ENCODE measurements at regions not wholly inside any gene's neighbourhood (a gene's known extent, or its start where the extent isn't known, plus 50 kb on each side); places are given as distances from the start of the nearest gene placed in this dataset.
"Not testable (repeated sequence)": the region's sequence is repeated elsewhere in the genome, so short reads cannot be mapped to it uniquely, and the experiment has no call there.

- no peak for DNase-seq (ENCODE audit: extremely low spot score, insufficient read length, low read depth)
- FAIRE-seq, result no peak
Measured at GRCh38 chr3:159657176-159657575, 331.5 kb upstream of the IL12A start.

GRCh38 chr3:159657629-159658028 lies 331.0 kb upstream of the IL12A start:
- FAIRE-seq (no peak), DNase-seq (ENCODE audit: extremely low spot score, insufficient read length, low read depth) (no peak)

GRCh38 chr3:159660326-159660725 lies 328.3 kb upstream of the IL12A start:
- FAIRE-seq, result no peak

GRCh38 chr3:159660901-159661300 lies 327.7 kb upstream of the IL12A start:
- FAIRE-seq, result no peak
- no peak for DNase-seq (ENCODE audit: extremely low spot score, insufficient read length, low read depth)

More at GRCh38 chr3:159660326-159660725, 328.3 kb upstream of the IL12A start:
- DNase-seq (ENCODE audit: extremely low spot score, insufficient read length, low read depth), result no peak

- FAIRE-seq (no peak), DNase-seq (ENCODE audit: extremely low spot score, insufficient read length, low read depth) (no peak)
Measured at GRCh38 chr3:159662549-159662948, 326.1 kb upstream of the IL12A start.

GRCh38 chr3:159664006-159664405 lies 324.6 kb upstream of the IL12A start:
- DNase-seq (ENCODE audit: extremely low spot score, insufficient read length, low read depth) (no peak), FAIRE-seq (no peak)

GRCh38 chr3:159664653-159665052 lies 324.0 kb upstream of the IL12A start:
- DNase-seq (ENCODE audit: extremely low spot score, insufficient read length, low read depth) (no peak), FAIRE-seq (no peak)

- DNase-seq (ENCODE audit: extremely low spot score, insufficient read length, low read depth) (no peak), FAIRE-seq (no peak)
Measured at GRCh38 chr3:159667261-159667660, 321.4 kb upstream of the IL12A start.

- no peak for FAIRE-seq
- no peak for DNase-seq (ENCODE audit: extremely low spot score, insufficient read length, low read depth)
Measured at GRCh38 chr3:159668461-159668860, 320.2 kb upstream of the IL12A start.

GRCh38 chr3:159668990-159669476 lies 319.6 kb upstream of the IL12A start:
- FAIRE-seq (no peak), DNase-seq (ENCODE audit: extremely low spot score, insufficient read length, low read depth) (no peak)

GRCh38 chr3:159669766-159670165 lies 318.9 kb upstream of the IL12A start:
- FAIRE-seq (no peak), DNase-seq (ENCODE audit: extremely low spot score, insufficient read length, low read depth) (no peak)

- DNase-seq (ENCODE audit: extremely low spot score, insufficient read length, low read depth), result no peak
- FAIRE-seq, result no peak
Measured at GRCh38 chr3:159672728-159673688, 315.6 kb upstream of the IL12A start.

- DNase-seq (ENCODE audit: extremely low spot score, insufficient read length, low read depth), result no peak
- no peak for FAIRE-seq
Measured at GRCh38 chr3:159674583-159674982, 314.1 kb upstream of the IL12A start.

GRCh38 chr3:159675285-159675684 lies 313.4 kb upstream of the IL12A start:
- FAIRE-seq (no peak), DNase-seq (ENCODE audit: extremely low spot score, insufficient read length, low read depth) (no peak)

GRCh38 chr3:159679900-159680299 lies 308.7 kb upstream of the IL12A start:
- FAIRE-seq (no peak), DNase-seq (ENCODE audit: extremely low spot score, insufficient read length, low read depth) (no peak)

GRCh38 chr3:159681717-159682116 lies 306.9 kb upstream of the IL12A start:
- FAIRE-seq; DNase-seq (ENCODE audit: extremely low spot score, insufficient read length, low read depth): not testable (repeated sequence)

- no peak for FAIRE-seq
Measured at GRCh38 chr3:159685801-159686200, 302.8 kb upstream of the IL12A start.

GRCh38 chr3:159693226-159693625 lies 295.4 kb upstream of the IL12A start:
- FAIRE-seq (no peak), DNase-seq (ENCODE audit: extremely low spot score, insufficient read length, low read depth) (no peak)

More at GRCh38 chr3:159685801-159686200, 302.8 kb upstream of the IL12A start:
- no peak for DNase-seq (ENCODE audit: extremely low spot score, insufficient read length, low read depth)

- FAIRE-seq, result no peak
- no peak for DNase-seq (ENCODE audit: extremely low spot score, insufficient read length, low read depth)
Measured at GRCh38 chr3:159711560-159712333, 276.9 kb upstream of the IL12A start.

GRCh38 chr3:159721324-159721723 lies 267.3 kb upstream of the IL12A start:
- DNase-seq (ENCODE audit: extremely low spot score, insufficient read length, low read depth) (no peak), FAIRE-seq (no peak)

- DNase-seq (ENCODE audit: extremely low spot score, insufficient read length, low read depth) (no peak), FAIRE-seq (no peak)
Measured at GRCh38 chr3:159723295-159723694, 265.3 kb upstream of the IL12A start.
